GM21390 (cell line): ENCODE measurements at regions not wholly inside any gene's neighbourhood (a gene's known extent, or its start where the extent isn't known, plus 50 kb on each side); places are given as distances from the start of the nearest gene placed in this dataset.

Experiments used
- ATAC-seq: cut with Tn5 transposase; IDR thresholded peaks from one replicate; pipeline ENCODE4 v1.9.1; 2021; ENCODE audit not compliant: unreplicated experiment

- no peak for ATAC-seq
Measured at GRCh38 chr16:76612497-76612896, 335.3 kb downstream of the CNTNAP4 start.

- no peak for ATAC-seq
Measured at GRCh38 chr16:76614269-76614668, 337.1 kb downstream of the CNTNAP4 start.

GRCh38 chr16:76622876-76623275, 345.7 kb downstream of the CNTNAP4 start:
- ATAC-seq: no peak

- ATAC-seq: no peak
Measured at GRCh38 chr16:76634847-76635697, 357.9 kb downstream of the CNTNAP4 start.

GRCh38 chr16:76639685-76640289, 362.6 kb downstream of the CNTNAP4 start:
- ATAC-seq: no peak

- no peak for ATAC-seq
Measured at GRCh38 chr16:76650582-76650981, 373.4 kb downstream of the CNTNAP4 start.

- peak; percentile 81 for ATAC-seq
Measured at GRCh38 chr16:76653390-76654026, 376.3 kb downstream of the CNTNAP4 start.

GRCh38 chr16:76654088-76654820, 377.1 kb downstream of the CNTNAP4 start:
- no peak for ATAC-seq

GRCh38 chr16:76656994-76657393, 379.8 kb downstream of the CNTNAP4 start:
- no peak for ATAC-seq

- no peak for ATAC-seq
Measured at GRCh38 chr16:76661691-76662235, 384.6 kb downstream of the CNTNAP4 start.

GRCh38 chr16:76665571-76666275, 388.5 kb downstream of the CNTNAP4 start:
- ATAC-seq: no peak

GRCh38 chr16:76668207-76668725, 391.1 kb downstream of the CNTNAP4 start:
- ATAC-seq: no peak

- no peak for ATAC-seq
Measured at GRCh38 chr16:76669288-76669687, 392.1 kb downstream of the CNTNAP4 start.

- ATAC-seq: no peak
Measured at GRCh38 chr16:76670125-76670857, 393.1 kb downstream of the CNTNAP4 start.

- ATAC-seq: no peak
Measured at GRCh38 chr16:76676356-76676755, 399.2 kb downstream of the CNTNAP4 start.

GRCh38 chr16:76681296-76681695, 404.1 kb downstream of the CNTNAP4 start:
- no peak for ATAC-seq

- ATAC-seq: no peak
Measured at GRCh38 chr16:76683051-76683450, 405.9 kb downstream of the CNTNAP4 start.

- no peak for ATAC-seq
Measured at GRCh38 chr16:76696876-76697275, 419.7 kb downstream of the CNTNAP4 start.

GRCh38 chr16:76705892-76706291, 428.7 kb downstream of the CNTNAP4 start:
- no peak for ATAC-seq
